H9 (cell line): ENCODE measurements at regions not wholly inside any gene's neighbourhood (a gene's known extent, or its start where the extent isn't known, plus 50 kb on each side); places are given as distances from the start of the nearest gene placed in this dataset.

Source experiments
- DNase-seq: peaks from one replicate; pipeline ENCODE4 v3.0.0-alpha.2; 2017
- H2AFZ ChIP-seq: one replicate; pipeline ENCODE4 v1.6.1; 2013; ENCODE audit warnings: mild to moderate bottlenecking, low read length, control low read depth, moderate library complexity
- H2AK5ac ChIP-seq: 2 replicates; pipeline ENCODE4 v1.6.1; 2013; ENCODE audit warnings: low read length, control low read depth, mixed read lengths; ENCODE audit not compliant: insufficient read length
- H2BK120ac ChIP-seq: one replicate; pipeline ENCODE4 v1.6.1; 2013; ENCODE audit warnings: low read depth, mild to moderate bottlenecking, low read length, control low read depth, inconsistent platforms; ENCODE audit not compliant: poor library complexity, severe bottlenecking
- H2BK12ac ChIP-seq: 2 replicates; pipeline ENCODE4 v1.6.1; 2013; ENCODE audit warnings: low read length, control low read depth, mixed read lengths, low read depth; ENCODE audit not compliant: insufficient read length
- H2BK15ac ChIP-seq: 2 replicates; pipeline ENCODE4 v1.6.1; 2013; ENCODE audit warnings: low read depth, low read length, control low read depth
- H2BK20ac ChIP-seq: one replicate; pipeline ENCODE4 v1.6.1; 2013; ENCODE audit warnings: low read depth, mild to moderate bottlenecking, low read length, control low read depth, inconsistent platforms; ENCODE audit not compliant: poor library complexity, severe bottlenecking
- H2BK5ac ChIP-seq: 2 replicates; pipeline ENCODE4 v1.6.1; 2013; ENCODE audit warnings: low read length, control low read depth, mixed read lengths; ENCODE audit not compliant: insufficient read length
- H3K14ac ChIP-seq: 2 replicates; pipeline ENCODE4 v1.6.1; 2013; ENCODE audit warnings: low read length, control low read depth; ENCODE audit not compliant: insufficient read depth
- H3K18ac ChIP-seq: 2 replicates; pipeline ENCODE4 v1.6.1; 2013; ENCODE audit warnings: low read depth, mild to moderate bottlenecking, mixed read lengths, low read length, control low read depth; ENCODE audit not compliant: insufficient read length
- H3K23ac ChIP-seq: 2 replicates; pipeline ENCODE4 v1.6.1; 2013; ENCODE audit warnings: low read length, control low read depth, mixed read lengths, low read depth; ENCODE audit not compliant: insufficient read length
- H3K23me2 ChIP-seq: 2 replicates; pipeline ENCODE4 v1.6.1; 2013; ENCODE audit warnings: low read depth, mild to moderate bottlenecking, mixed read lengths, low read length, control low read depth; ENCODE audit not compliant: insufficient read length, poor library complexity, severe bottlenecking
- H3K27ac ChIP-seq: 2 replicates; pipeline ENCODE4 v1.5.1; 2013; ENCODE audit warnings: low read length, control low read depth, mixed read lengths, low read depth; ENCODE audit not compliant: insufficient read length
- H3K27me3 ChIP-seq: 2 replicates; pipeline ENCODE4 v1.6.1; 2013; ENCODE audit warnings: low read length, control low read depth, inconsistent platforms; ENCODE audit not compliant: insufficient read depth
- H3K4ac ChIP-seq: 2 replicates; pipeline ENCODE4 v1.6.1; 2013; ENCODE audit warnings: low read depth, mild to moderate bottlenecking, control low read depth, inconsistent platforms, low read length, moderate library complexity
- H3K4me1 ChIP-seq: 2 replicates; pipeline ENCODE4 v1.6.1; 2013; ENCODE audit warnings: low read length, control low read depth, inconsistent platforms; ENCODE audit not compliant: insufficient read depth
- H3K4me2 ChIP-seq: 2 replicates; pipeline ENCODE4 v1.6.1; 2013; ENCODE audit warnings: low read length, control low read depth, mixed read lengths; ENCODE audit not compliant: insufficient read length, insufficient read depth
- H3K56ac ChIP-seq: 2 replicates; pipeline ENCODE4 v1.6.1; 2013; ENCODE audit warnings: low read depth, mild to moderate bottlenecking, mixed read lengths, low read length, control low read depth; ENCODE audit not compliant: insufficient read length
- H3K79me1 ChIP-seq: 2 replicates; pipeline ENCODE4 v1.6.1; 2013; ENCODE audit warnings: low read depth, mild to moderate bottlenecking, moderate library complexity, low read length, control low read depth, inconsistent platforms; ENCODE audit not compliant: insufficient read depth, poor library complexity, severe bottlenecking
- H3K79me2 ChIP-seq: 2 replicates; pipeline ENCODE4 v1.6.1; 2013; ENCODE audit warnings: low read length, control low read depth, inconsistent platforms; ENCODE audit not compliant: insufficient read depth
- H3K9ac ChIP-seq: 2 replicates; pipeline ENCODE4 v1.6.1; 2013; ENCODE audit warnings: low read length, control low read depth, mixed read lengths; ENCODE audit not compliant: insufficient read length; ENCODE audit errors: extremely low read depth
- H3K9me3 ChIP-seq: one replicate; pipeline ENCODE4 v1.6.1; 2013; ENCODE audit warnings: low read depth, low read length, inconsistent platforms; ENCODE audit not compliant: control insufficient read depth
- H3T11ph ChIP-seq: one replicate; pipeline ENCODE4 v1.6.1; 2013; ENCODE audit warnings: mild to moderate bottlenecking, low read length, control low read depth, inconsistent platforms
- H4K20me1 ChIP-seq: one replicate; pipeline ENCODE4 v1.6.1; 2013; ENCODE audit not compliant: control insufficient read depth, insufficient read length, insufficient read depth
- H4K5ac ChIP-seq: 2 replicates; pipeline ENCODE4 v1.6.1; 2013; ENCODE audit warnings: low read depth, mild to moderate bottlenecking, mixed read lengths, low read length, control low read depth; ENCODE audit not compliant: insufficient read length
- H4K8ac ChIP-seq: replicated peaks from 2 replicates; pipeline ENCODE4 v1.6.1; 2013; ENCODE audit warnings: low read length, control low read depth, mixed read lengths, low read depth; ENCODE audit not compliant: insufficient read length
- H4K91ac ChIP-seq: 2 replicates; pipeline ENCODE4 v1.6.1; 2013; ENCODE audit warnings: low read depth, mild to moderate bottlenecking, moderate library complexity, mixed read lengths, low read length, control low read depth; ENCODE audit not compliant: insufficient read length
- H3K27ac Mint-ChIP-seq, 3 experiments: 2 replicates in 2 of 3; 3 replicates in 1 of 3; pipeline ENCODE4 v1.8.0; 2020 to 2021; ENCODE audit warnings: mixed read lengths in 3 of 3, mild to moderate bottlenecking in 1 of 3, moderate library complexity in 1 of 3
- H3K27me3 Mint-ChIP-seq: 2 replicates; pipeline ENCODE4 v1.8.0; 2021; ENCODE audit warnings: low read depth, mild to moderate bottlenecking, moderate library complexity, mixed read lengths
- H3K36me3 Mint-ChIP-seq, 3 experiments: 2 replicates in 2 of 3; 3 replicates in 1 of 3; pipeline ENCODE4 v1.8.0; 2020 to 2021; ENCODE audit warnings: low read depth in 3 of 3, mixed read lengths in 3 of 3; ENCODE audit not compliant: insufficient read depth in 1 of 3
- H3K4me1 Mint-ChIP-seq, 2 experiments: 2 replicates each; pipeline ENCODE4 v1.8.0; 2020; ENCODE audit warnings: mixed read lengths in 2 of 2
- H3K4me3 Mint-ChIP-seq, 2 experiments: 2 replicates in 1 of 2; 3 replicates in 1 of 2; pipeline ENCODE4 v1.8.0; 2020 to 2021; ENCODE audit warnings: mild to moderate bottlenecking in 2 of 2, mixed read lengths in 2 of 2, moderate library complexity in 1 of 2
- H3K9me3 Mint-ChIP-seq, 2 experiments: 2 replicates in 1 of 2; 3 replicates in 1 of 2; pipeline ENCODE4 v1.8.0; 2020; ENCODE audit warnings: mild to moderate bottlenecking in 2 of 2, mixed read lengths in 2 of 2, moderate library complexity in 1 of 2
- CTCF ChIP-seq: fragments of 200-600 bp; sonication (generic); conservative IDR thresholded peaks from 3 replicates; pipeline ENCODE4 v1.8.0; 2021; ENCODE audit warnings: antibody characterized with exemption, mild to moderate bottlenecking
- WGBS: extraction: QIAGEN DNeasy Blood & Tissue Kit; methylation state at CpG from one replicate; pipeline ENCODE4 v1.1.7; 2013; ENCODE audit warnings: missing lambda C conversion rate, low lambda C conversion rate, mixed read lengths; ENCODE audit not compliant: insufficient read length; ENCODE audit errors: extremely low coverage; 5-methylcytosine and 5-hydroxymethylcytosine counted together

- Histone ChIP-seq H2BK120ac (no peak overlapping the region), H3K23ac (no peak overlapping the region), H2AK5ac (no peak overlapping the region), H3K9ac (no peak overlapping the region), H2BK20ac (no peak overlapping the region), H3K18ac (no peak overlapping the region), H4K5ac (no peak overlapping the region), H3K4ac (no peak overlapping the region), H3K4me2 (no peak overlapping the region), H3T11ph (no peak overlapping the region), H2AFZ (no peak overlapping the region), H3K14ac (no peak overlapping the region), H3K27ac (no peak overlapping the region), H2BK5ac (no peak overlapping the region), H3K56ac (no peak overlapping the region), H4K8ac (no peak overlapping the region), H3K79me1 (no peaks in the 10 kb centered on the region), H2BK15ac (no peak overlapping the region), H3K9me3 (no peaks in the 10 kb centered on the region), H2BK12ac (no peak overlapping the region), H3K23me2 (no peaks in the 10 kb centered on the region), H4K20me1 (no peaks in the 10 kb centered on the region), H4K91ac (no peak overlapping the region), H3K79me2 (no peaks in the 10 kb centered on the region), H3K27me3 (no peaks in the 10 kb centered on the region), H3K4me1 (no peaks in the 10 kb centered on the region)
- H3K36me3 Mint-ChIP-seq: no peaks in the 10 kb centered on the region
- H3K27ac Mint-ChIP-seq: no peak overlapping the region
- DNase-seq: no peak
- H3K27me3 Mint-ChIP-seq: no peaks in the 10 kb centered on the region
- H3K9me3 Mint-ChIP-seq: no peaks in the 10 kb centered on the region
- WGBS: no CpG with 5 or more reads among the region's 5 CpGs
- H3K4me1 Mint-ChIP-seq: no peaks in the 10 kb centered on the region
- TF ChIP-seq CTCF: no peak
- no peak overlapping the region for H3K4me3 Mint-ChIP-seq
Observed at GRCh38 chr20:10828180-10828579, 154.4 kb upstream of the JAG1 start.
